AG20443 (cell line): ENCODE measurements at regions not wholly inside any gene's neighbourhood (a gene's known extent, or its start where the extent isn't known, plus 50 kb on each side); places are given as distances from the start of the nearest gene placed in this dataset.
A peak's percentile ranks its signal among the peaks of the same experiment; 100 is the strongest.
"Not testable (repeated sequence)": the region's sequence is repeated elsewhere in the genome, so short reads cannot be mapped to it uniquely, and the experiment has no call there.

ENCODE experiments used
- DNase-seq: peaks from one replicate; pipeline ENCODE4 v3.0.0; 2012; ENCODE audit warnings: low spot score, mixed read lengths

- DNase-seq: no peak
Observed at GRCh38 chr15:53128652-53129051, 338.5 kb upstream of the ONECUT1 start.

GRCh38 chr15:53126144-53126543 lies 336.0 kb upstream of the ONECUT1 start:
- DNase-seq: no peak

GRCh38 chr15:53122818-53123217 lies 332.7 kb upstream of the ONECUT1 start:
- DNase-seq: no peak

GRCh38 chr15:53116915-53117314 lies 326.8 kb upstream of the ONECUT1 start:
- DNase-seq: not testable (repeated sequence)

GRCh38 chr15:53116169-53116568 lies 326.0 kb upstream of the ONECUT1 start:
- no peak for DNase-seq

GRCh38 chr15:53115563-53115962 lies 325.4 kb upstream of the ONECUT1 start:
- DNase-seq: no peak

GRCh38 chr15:53114960-53115359 lies 324.8 kb upstream of the ONECUT1 start:
- DNase-seq: no peak

GRCh38 chr15:53110999-53111398 lies 320.9 kb upstream of the ONECUT1 start:
- no peak for DNase-seq

- no peak for DNase-seq
Observed at GRCh38 chr15:53108319-53108718, 318.2 kb upstream of the ONECUT1 start.

GRCh38 chr15:53107855-53108254 lies 317.7 kb upstream of the ONECUT1 start:
- no peak for DNase-seq

- DNase-seq: no peak
Observed at GRCh38 chr15:53106505-53107286, 316.6 kb upstream of the ONECUT1 start.

GRCh38 chr15:53102483-53102882 lies 312.3 kb upstream of the ONECUT1 start:
- no peak for DNase-seq

- DNase-seq: no peak
Observed at GRCh38 chr15:53080484-53080883, 290.3 kb upstream of the ONECUT1 start.

- DNase-seq: no peak
Observed at GRCh38 chr15:53074221-53074620, 284.1 kb upstream of the ONECUT1 start.

GRCh38 chr15:53072077-53072476 lies 281.9 kb upstream of the ONECUT1 start:
- DNase-seq: peak; percentile 10

GRCh38 chr15:53068636-53069035 lies 278.5 kb upstream of the ONECUT1 start:
- no peak for DNase-seq

GRCh38 chr15:53059273-53060043 lies 269.3 kb upstream of the ONECUT1 start:
- DNase-seq: no peak

GRCh38 chr15:53046153-53046790 lies 256.1 kb upstream of the ONECUT1 start:
- no peak for DNase-seq

- no peak for DNase-seq
Observed at GRCh38 chr15:53038655-53038941, 248.5 kb upstream of the ONECUT1 start.

GRCh38 chr15:53037904-53038654 lies 247.9 kb upstream of the ONECUT1 start:
- no peak for DNase-seq

GRCh38 chr15:53036641-53037040 lies 246.5 kb upstream of the ONECUT1 start:
- DNase-seq: no peak

GRCh38 chr15:53034767-53035245 lies 244.7 kb upstream of the ONECUT1 start:
- DNase-seq: no peak
